Kidney epithelial cell (primary cell): ENCODE measurements at regions not wholly inside any gene's neighbourhood (a gene's known extent, or its start where the extent isn't known, plus 50 kb on each side); places are given as distances from the start of the nearest gene placed in this dataset.

Experiments
- DNase-seq: peaks from one replicate; pipeline ENCODE4 v3.0.0-alpha.2; 2010; ENCODE audit warnings: low read depth
- H3K27me3 ChIP-seq: 2 replicates; pipeline ENCODE4 v1.6.0; 2011; ENCODE audit warnings: low read length; ENCODE audit not compliant: control insufficient read depth, insufficient read depth
- H3K36me3 ChIP-seq: 2 replicates; pipeline ENCODE4 v1.5.1; 2011; ENCODE audit warnings: low read length; ENCODE audit not compliant: control insufficient read depth, insufficient read depth
- H3K4me3 ChIP-seq: 2 replicates; pipeline ENCODE4 v1.5.1; 2011; ENCODE audit warnings: low read depth, mild to moderate bottlenecking, control low read depth, low read length
- TF ChIP-seq, protein P1 (sequence below): IDR thresholded peaks from 2 replicates; pipeline ENCODE4 v1.5.1; 2011; ENCODE audit warnings: mild to moderate bottlenecking, moderate library complexity, low read length, control low read depth, inconsistent platforms; ENCODE audit not compliant: insufficient read depth, poor library complexity, severe bottlenecking

DNA sequence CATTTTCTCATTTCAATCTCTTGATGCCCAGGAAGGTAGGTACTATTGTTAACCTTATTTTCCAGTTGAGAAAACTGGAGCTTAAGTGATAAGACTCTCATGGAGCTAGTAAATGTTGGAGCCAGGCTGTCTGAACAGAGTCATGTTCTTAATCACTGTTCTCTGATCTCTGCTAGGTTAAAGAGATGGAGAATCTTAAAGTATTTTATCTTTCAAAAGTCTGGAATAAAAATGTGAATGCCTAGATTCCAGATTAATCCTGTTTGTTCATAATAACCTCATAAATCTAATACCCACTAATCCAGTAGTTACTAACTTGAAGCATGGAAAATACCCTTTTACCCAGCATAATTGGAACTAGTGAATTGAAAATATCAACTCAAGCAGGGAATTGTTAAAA lies 341.0 kb upstream of the RGS6 start:
- TF ChIP-seq, protein P1, sequence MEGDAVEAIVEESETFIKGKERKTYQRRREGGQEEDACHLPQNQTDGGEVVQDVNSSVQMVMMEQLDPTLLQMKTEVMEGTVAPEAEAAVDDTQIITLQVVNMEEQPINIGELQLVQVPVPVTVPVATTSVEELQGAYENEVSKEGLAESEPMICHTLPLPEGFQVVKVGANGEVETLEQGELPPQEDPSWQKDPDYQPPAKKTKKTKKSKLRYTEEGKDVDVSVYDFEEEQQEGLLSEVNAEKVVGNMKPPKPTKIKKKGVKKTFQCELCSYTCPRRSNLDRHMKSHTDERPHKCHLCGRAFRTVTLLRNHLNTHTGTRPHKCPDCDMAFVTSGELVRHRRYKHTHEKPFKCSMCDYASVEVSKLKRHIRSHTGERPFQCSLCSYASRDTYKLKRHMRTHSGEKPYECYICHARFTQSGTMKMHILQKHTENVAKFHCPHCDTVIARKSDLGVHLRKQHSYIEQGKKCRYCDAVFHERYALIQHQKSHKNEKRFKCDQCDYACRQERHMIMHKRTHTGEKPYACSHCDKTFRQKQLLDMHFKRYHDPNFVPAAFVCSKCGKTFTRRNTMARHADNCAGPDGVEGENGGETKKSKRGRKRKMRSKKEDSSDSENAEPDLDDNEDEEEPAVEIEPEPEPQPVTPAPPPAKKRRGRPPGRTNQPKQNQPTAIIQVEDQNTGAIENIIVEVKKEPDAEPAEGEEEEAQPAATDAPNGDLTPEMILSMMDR = no peak
- Histone ChIP-seq H3K4me3 (no peak overlapping the region), H3K36me3 (no peaks in the 10 kb centered on the region), H3K27me3 (no peaks in the 10 kb centered on the region)
- no peak for DNase-seq

DNA sequence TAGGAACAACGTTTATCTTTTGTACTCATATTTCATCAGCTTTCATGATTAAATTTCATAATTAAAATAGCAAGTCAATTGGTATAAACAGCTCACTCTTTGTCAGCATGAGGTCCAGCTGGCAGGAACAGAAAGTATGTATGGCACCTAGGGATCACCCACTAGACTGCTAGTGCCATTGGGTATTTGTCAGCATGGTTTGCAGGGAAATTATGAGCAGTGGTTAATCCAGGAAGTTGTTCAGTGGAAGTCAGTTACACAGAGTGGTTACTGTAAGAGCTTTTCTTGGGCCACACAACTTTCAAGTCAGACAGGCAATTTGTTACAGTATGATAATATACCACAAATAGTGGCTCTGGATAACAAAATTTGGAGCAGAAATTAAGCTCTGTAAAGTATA lies 340.3 kb upstream of the RGS6 start:
- TF ChIP-seq, protein P1 = no peak
- Histone ChIP-seq H3K36me3 (no peaks in the 10 kb centered on the region), H3K4me3 (no peak overlapping the region), H3K27me3 (no peaks in the 10 kb centered on the region)
- peak; percentile 28 for DNase-seq

GRCh38 chr14:71592361-71592760 lies 339.9 kb upstream of the RGS6 start:
- Histone ChIP-seq H3K27me3 (no peaks in the 10 kb centered on the region), H3K36me3 (no peaks in the 10 kb centered on the region), H3K4me3 (no peak overlapping the region)
- no peak for DNase-seq
- TF ChIP-seq, protein P1 = no peak

GRCh38 chr14:71593966-71594365 lies 338.3 kb upstream of the RGS6 start:
- no peaks in the 10 kb centered on the region for H3K27me3 ChIP-seq
- DNase-seq = no peak
- no peak overlapping the region for H3K4me3 ChIP-seq
- no peaks in the 10 kb centered on the region for H3K36me3 ChIP-seq
- TF ChIP-seq, protein P1 = no peak

DNA sequence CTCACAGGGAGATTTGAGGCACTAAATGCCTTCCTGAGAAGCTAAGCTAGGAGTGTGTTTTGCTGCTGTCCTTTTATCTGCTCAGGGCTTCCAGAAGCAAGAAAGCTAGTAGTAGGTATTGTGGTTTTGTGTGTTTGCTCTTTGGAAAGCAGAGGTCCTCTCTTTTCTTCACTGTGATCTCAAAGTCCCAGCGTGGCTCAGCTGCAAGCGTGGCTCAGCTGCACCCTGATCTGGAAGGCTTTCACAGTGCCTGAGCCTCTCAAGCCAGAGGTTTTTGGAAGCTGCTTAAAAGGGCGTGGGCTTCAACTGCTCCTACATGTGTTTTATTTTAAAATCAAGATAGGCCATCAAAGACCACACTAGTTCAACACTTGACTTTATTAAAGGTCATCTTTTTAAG lies 337.4 kb upstream of the RGS6 start:
- no peak overlapping the region for H3K4me3 ChIP-seq
- TF ChIP-seq, protein P1 = no peak

GRCh38 chr14:71595441-71595840 lies 336.8 kb upstream of the RGS6 start:
- Histone ChIP-seq H3K27me3 (no peaks in the 10 kb centered on the region), H3K4me3 (no peak overlapping the region), H3K36me3 (no peaks in the 10 kb centered on the region)
- TF ChIP-seq, protein P1 = no peak
- no peak for DNase-seq

More for the DNA sequence above, 337.4 kb upstream of the RGS6 start:
- Histone ChIP-seq H3K36me3 (no peaks in the 10 kb centered on the region), H3K27me3 (no peaks in the 10 kb centered on the region)
- no peak for DNase-seq
